Coronary artery (tissue), 2 donors: ENCODE measurements at regions not wholly inside any gene's neighbourhood (a gene's known extent, or its start where the extent isn't known, plus 50 kb on each side); places are given as distances from the start of the nearest gene placed in this dataset.

Source experiments
- DNase-seq: peaks from one replicate; pipeline ENCODE4 v3.0.0-alpha.2; 2017; ENCODE audit warnings: low spot score
- H3K27ac ChIP-seq, 2 donors: fragments of 200-600 bp; sonication (generic); one replicate each; pipeline ENCODE4 v1.5.1; 2016 to 2019
- H3K4me3 ChIP-seq: fragments of 200-600 bp; sonication (generic); 2 replicates; pipeline ENCODE4 v1.5.1; 2016; ENCODE audit warnings: mild to moderate bottlenecking, moderate library complexity
- TF ChIP-seq, protein P1 (sequence below): fragments of 200-600 bp; sonication (generic); IDR thresholded peaks from one replicate; pipeline ENCODE4 v1.5.1; 2019; ENCODE audit warnings: antibody characterized with exemption

DNA sequence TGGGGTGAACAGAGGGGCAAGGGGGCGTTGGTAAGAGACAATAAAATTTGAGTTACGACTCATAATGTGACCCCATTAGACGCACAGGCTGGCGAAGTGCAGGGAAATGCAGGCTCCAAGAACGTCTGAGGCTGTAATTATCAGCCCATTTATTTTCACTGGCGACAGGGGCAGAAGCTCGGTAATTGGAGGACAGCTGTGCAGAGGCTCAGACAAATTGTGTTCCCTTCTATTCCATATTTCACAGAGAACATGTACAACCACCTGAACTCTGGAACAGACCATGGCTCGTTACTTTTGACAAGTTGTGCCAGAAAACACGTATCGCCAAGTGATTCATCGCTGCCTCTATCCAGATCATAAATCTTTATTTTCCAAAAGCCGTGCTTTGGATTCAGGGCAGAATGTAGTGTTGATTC, 137.3 kb upstream of the FRMD4A start:
- Histone ChIP-seq H3K27ac (no peak overlapping the region), H3K4me3 (no peak overlapping the region)
- TF ChIP-seq, protein P1, sequence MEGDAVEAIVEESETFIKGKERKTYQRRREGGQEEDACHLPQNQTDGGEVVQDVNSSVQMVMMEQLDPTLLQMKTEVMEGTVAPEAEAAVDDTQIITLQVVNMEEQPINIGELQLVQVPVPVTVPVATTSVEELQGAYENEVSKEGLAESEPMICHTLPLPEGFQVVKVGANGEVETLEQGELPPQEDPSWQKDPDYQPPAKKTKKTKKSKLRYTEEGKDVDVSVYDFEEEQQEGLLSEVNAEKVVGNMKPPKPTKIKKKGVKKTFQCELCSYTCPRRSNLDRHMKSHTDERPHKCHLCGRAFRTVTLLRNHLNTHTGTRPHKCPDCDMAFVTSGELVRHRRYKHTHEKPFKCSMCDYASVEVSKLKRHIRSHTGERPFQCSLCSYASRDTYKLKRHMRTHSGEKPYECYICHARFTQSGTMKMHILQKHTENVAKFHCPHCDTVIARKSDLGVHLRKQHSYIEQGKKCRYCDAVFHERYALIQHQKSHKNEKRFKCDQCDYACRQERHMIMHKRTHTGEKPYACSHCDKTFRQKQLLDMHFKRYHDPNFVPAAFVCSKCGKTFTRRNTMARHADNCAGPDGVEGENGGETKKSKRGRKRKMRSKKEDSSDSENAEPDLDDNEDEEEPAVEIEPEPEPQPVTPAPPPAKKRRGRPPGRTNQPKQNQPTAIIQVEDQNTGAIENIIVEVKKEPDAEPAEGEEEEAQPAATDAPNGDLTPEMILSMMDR: no peak
- no peak for DNase-seq

- Histone ChIP-seq H3K27ac (no peak overlapping the region), H3K4me3 (no peak overlapping the region)
- TF ChIP-seq, protein P1: no peak
- no peak for DNase-seq
Observed at GRCh38 chr10:14466257-14466656, 135.5 kb upstream of the FRMD4A start.

- H3K27ac ChIP-seq: no peak overlapping the region
- no peak overlapping the region for H3K4me3 ChIP-seq
- no peak for DNase-seq
- TF ChIP-seq, protein P1: no peak
Observed at GRCh38 chr10:14460447-14460846, 129.7 kb upstream of the FRMD4A start.

DNA sequence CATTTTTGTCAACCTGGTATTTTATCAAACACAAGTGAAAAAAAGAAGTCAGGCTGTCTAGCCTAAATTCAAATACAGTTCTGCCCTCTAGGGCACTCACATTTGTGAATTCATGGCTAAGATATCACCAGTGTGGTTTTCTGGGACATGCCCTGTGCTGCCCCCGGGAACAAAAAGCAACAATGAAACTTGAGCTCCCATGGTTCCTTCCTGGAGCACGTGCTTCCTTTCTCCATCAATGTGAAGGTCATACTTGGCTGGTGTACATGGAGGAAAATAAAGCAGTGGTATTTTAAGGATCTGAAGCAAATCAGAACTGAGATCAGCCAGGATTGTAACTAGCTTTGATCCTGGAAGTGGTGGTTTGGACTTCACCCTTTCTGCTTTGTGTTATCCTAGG, 128.9 kb upstream of the FRMD4A start:
- Histone ChIP-seq H3K4me3 (no peak overlapping the region), H3K27ac (no peak overlapping the region)
- TF ChIP-seq, protein P1: no peak
- no peak for DNase-seq

GRCh38 chr10:14456870-14457266, 126.1 kb upstream of the FRMD4A start:
- H3K27ac ChIP-seq: no peak overlapping the region

GRCh38 chr10:14456218-14456869, 125.6 kb upstream of the FRMD4A start:
- TF ChIP-seq, protein P1: no peak
- no peak for DNase-seq
- Histone ChIP-seq H3K4me3 (no peak overlapping the region), H3K27ac (no peak overlapping the region)

More at GRCh38 chr10:14456870-14457266, 126.1 kb upstream of the FRMD4A start:
- TF ChIP-seq, protein P1: no peak
- no peak overlapping the region for H3K4me3 ChIP-seq
- DNase-seq: no peak

DNA sequence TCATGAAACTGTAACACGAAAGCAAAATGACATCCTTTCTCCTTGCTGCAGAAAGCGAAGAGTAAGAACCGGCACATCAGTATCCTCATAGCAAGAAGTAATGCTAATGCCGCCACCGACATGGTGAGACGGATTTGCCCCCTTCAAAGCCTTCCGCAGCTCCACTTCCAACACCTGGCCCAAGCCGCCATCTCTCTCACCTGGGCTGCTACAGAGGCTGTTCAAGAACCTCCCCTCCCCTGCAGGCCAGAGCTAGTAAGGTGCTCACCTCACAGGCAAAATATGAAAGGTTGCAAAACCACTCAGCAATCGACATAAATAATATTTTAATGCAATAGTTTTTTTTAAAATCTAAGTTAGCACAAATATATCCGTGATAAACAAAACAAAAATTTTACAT, 123.9 kb upstream of the FRMD4A start:
- no peak for DNase-seq
- TF ChIP-seq, protein P1: no peak
- Histone ChIP-seq H3K4me3 (no peak overlapping the region), H3K27ac (no peak overlapping the region)
